ENCODE measurements at regions not wholly inside any gene's neighbourhood (a gene's known extent, or its start where the extent isn't known, plus 50 kb on each side); places are given as distances from the start of the nearest gene placed in this dataset.
"Not testable (repeated sequence)": the region's sequence is repeated elsewhere in the genome, so short reads cannot be mapped to it uniquely, and the experiment has no call there.

DNA sequence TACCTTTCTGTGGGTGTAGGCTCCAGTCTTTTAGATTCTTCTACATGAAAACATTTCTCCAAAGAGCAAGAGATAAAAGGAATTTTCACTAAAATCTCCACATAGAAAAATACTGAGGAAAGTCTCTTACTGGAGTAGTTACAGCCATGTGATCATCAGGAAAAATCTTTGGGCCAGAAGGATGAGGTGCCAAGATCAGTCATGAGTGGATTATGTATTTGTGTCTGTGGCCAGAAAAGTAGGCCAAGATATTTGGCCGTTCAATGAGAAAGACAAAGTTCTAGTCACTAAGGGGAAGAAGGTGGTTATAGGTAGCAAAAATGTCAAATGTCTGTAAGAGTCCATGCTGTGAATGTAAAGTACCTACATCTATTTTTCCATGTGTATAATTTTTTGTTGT lies 339.3 kb downstream of the NSUN3 start:
- DNase-seq, result no peak
- Histone ChIP-seq H3K4me3 (no peak overlapping the region), H3K9ac (ENCODE audit: low read depth in 2 of 2, low read length in 2 of 2) (no peak overlapping the region), H3K36me3 (no peaks in the 10 kb centered on the region), H3K4me1 (no peaks in the 10 kb centered on the region), H3K27ac (no peak overlapping the region), H3K27me3 (no peaks in the 10 kb centered on the region), H3K9me3 (no peaks in the 10 kb centered on the region)
- intact Hi-C loops (cut with DNase I), result no loop called here
- TF ChIP-seq, protein P1, sequence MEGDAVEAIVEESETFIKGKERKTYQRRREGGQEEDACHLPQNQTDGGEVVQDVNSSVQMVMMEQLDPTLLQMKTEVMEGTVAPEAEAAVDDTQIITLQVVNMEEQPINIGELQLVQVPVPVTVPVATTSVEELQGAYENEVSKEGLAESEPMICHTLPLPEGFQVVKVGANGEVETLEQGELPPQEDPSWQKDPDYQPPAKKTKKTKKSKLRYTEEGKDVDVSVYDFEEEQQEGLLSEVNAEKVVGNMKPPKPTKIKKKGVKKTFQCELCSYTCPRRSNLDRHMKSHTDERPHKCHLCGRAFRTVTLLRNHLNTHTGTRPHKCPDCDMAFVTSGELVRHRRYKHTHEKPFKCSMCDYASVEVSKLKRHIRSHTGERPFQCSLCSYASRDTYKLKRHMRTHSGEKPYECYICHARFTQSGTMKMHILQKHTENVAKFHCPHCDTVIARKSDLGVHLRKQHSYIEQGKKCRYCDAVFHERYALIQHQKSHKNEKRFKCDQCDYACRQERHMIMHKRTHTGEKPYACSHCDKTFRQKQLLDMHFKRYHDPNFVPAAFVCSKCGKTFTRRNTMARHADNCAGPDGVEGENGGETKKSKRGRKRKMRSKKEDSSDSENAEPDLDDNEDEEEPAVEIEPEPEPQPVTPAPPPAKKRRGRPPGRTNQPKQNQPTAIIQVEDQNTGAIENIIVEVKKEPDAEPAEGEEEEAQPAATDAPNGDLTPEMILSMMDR (IDR thresholded peaks at IDR 0.05), result no peak

DNA sequence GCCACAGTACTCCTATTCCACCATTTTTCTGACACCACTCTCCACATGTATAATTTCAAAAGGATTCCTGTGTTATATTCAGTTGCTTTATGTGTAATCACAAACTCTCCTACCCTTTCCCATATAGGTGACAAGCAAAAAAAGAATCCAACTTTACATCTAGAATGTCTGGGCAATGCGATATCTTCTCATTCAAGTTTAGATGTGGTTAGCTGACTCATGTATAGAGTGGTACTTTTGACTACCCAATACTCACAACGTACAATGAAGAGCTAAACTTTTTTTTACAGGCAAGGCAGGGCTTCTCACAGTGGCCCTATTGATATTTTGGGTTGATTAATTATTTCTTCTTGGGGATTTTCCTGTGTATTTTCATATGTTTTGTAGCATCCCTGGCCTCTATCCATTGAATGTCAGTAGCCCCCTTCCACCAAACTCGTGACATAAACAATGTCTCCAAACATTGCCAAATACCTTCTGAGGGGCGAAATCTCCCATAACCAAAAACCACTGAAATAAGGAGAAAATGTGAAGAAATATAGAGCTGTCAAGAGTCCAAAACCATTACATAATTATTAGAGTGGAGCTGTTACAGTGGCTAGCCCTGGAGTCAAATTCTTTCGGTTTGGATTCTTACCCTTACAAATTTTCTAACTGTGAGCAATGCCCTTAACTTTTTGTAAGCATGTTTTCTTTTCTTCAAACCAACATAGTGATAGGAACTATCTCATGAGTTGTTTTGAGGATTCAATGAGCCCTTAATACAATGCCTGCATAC lies 342.6 kb downstream of the NSUN3 start:
- Histone ChIP-seq H3K36me3 (no peaks in the 10 kb centered on the region), H3K4me3 (no peak overlapping the region), H3K27me3 (no peaks in the 10 kb centered on the region), H3K9me3 (no peaks in the 10 kb centered on the region), H3K27ac (no peak overlapping the region), H3K4me1 (no peaks in the 10 kb centered on the region), H3K9ac (ENCODE audit: low read depth in 2 of 2, low read length in 2 of 2) (no peak overlapping the region)
- intact Hi-C loops (cut with DNase I), result no loop called here
- DNase-seq, result no peak
- TF ChIP-seq, protein P1 (IDR thresholded peaks at IDR 0.05), result no peak

DNA sequence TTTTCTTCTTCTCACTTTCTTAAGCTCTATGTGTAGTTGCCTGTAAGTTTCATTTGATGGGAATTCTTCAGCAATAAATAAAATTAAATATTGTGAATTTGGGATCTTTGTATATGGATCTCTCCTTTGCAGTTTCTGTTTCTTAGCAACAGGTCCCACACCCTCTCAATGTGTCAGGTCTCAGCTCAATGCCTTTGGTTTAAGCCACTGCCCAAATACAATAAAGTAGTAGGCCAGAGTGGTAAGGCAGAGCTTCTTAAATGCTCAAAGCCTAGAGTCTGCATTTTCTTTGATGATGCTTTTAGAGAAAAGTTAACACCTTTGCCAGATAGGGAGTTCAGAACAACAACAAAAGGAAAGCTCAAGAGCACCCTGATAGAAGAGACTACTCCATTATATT lies 343.7 kb downstream of the NSUN3 start:
- intact Hi-C loops (cut with DNase I), result no loop called here
- Histone ChIP-seq H3K36me3 (no peaks in the 10 kb centered on the region), H3K4me3 (no peak overlapping the region), H3K9me3 (no peaks in the 10 kb centered on the region), H3K9ac (ENCODE audit: low read depth in 2 of 2, low read length in 2 of 2) (no peak overlapping the region), H3K4me1 (no peaks in the 10 kb centered on the region), H3K27me3 (no peaks in the 10 kb centered on the region), H3K27ac (no peak overlapping the region)
- TF ChIP-seq, protein P1 (IDR thresholded peaks at IDR 0.05), result no peak
- no peak for DNase-seq

DNA sequence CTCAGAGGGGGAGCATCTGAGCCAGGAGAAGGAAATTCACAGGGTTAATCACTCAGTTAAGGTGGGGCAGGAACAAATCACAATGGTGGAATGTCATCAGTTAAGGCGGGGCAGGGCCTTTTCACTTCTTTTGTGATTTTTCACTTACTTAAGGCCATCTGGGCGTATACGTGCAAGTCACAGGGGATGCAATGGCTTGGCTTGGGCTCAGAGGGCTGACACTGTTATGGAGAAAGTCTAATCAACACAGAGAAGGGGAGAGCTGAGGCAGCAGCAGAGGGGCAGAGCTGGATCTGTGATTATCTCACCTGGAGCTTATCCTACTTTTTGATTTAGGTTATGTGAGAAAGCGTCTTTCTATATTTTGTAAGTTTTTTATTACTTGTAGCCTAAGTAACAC lies 350.1 kb downstream of the NSUN3 start:
- H3K27ac ChIP-seq; H3K36me3 ChIP-seq; H3K4me1 ChIP-seq; H3K9ac ChIP-seq (ENCODE audit: low read depth in 2 of 2, low read length in 2 of 2); H3K27me3 ChIP-seq; H3K4me3 ChIP-seq; DNase-seq; intact Hi-C loops (cut with DNase I); H3K9me3 ChIP-seq: not testable (repeated sequence)

GRCh38 chr3:94413336-94414108 lies 350.7 kb downstream of the NSUN3 start:
- no peak overlapping the region for H3K9ac ChIP-seq (ENCODE audit: low read depth in 2 of 2, low read length in 2 of 2)

More at GRCh38 chr3:94413336-94414108, 350.7 kb downstream of the NSUN3 start:
- TF ChIP-seq, protein P1 (IDR thresholded peaks at IDR 0.05), result no peak
- Histone ChIP-seq H3K27ac (no peak overlapping the region), H3K9me3 (no peaks in the 10 kb centered on the region), H3K4me3 (no peak overlapping the region), H3K4me1 (no peaks in the 10 kb centered on the region), H3K27me3 (no peaks in the 10 kb centered on the region), H3K36me3 (no peaks in the 10 kb centered on the region)
- intact Hi-C loops (cut with DNase I), result no loop called here
- no peak for DNase-seq
